HFF-Myc (cell line): ENCODE measurements at regions not wholly inside any gene's neighbourhood (a gene's known extent, or its start where the extent isn't known, plus 50 kb on each side); places are given as distances from the start of the nearest gene placed in this dataset.

Experiments
- DNase-seq: peaks from one replicate; pipeline ENCODE4 v3.0.0-alpha.2; 2011; ENCODE audit warnings: low read depth; ENCODE audit errors: extremely low read depth
- H3K4me3 ChIP-seq: replicated peaks from 2 replicates; pipeline ENCODE4 v1.5.1; 2011; ENCODE audit warnings: low read depth, mild to moderate bottlenecking, control low read depth, low read length
- CTCF ChIP-seq: IDR thresholded peaks from 2 replicates; pipeline ENCODE4 v1.5.1; 2012; ENCODE audit warnings: mild to moderate bottlenecking, low read depth, low read length, control low read depth; ENCODE audit errors: missing control alignments

- no peak for DNase-seq
- no peak overlapping the region for H3K4me3 ChIP-seq
- TF ChIP-seq CTCF, result no peak
These were observed 58.2 kb upstream of the BET1 start for GRCh38 chr7:94062372-94062771.

- no peak overlapping the region for H3K4me3 ChIP-seq
- DNase-seq, result no peak
- TF ChIP-seq CTCF, result no peak
These were observed 60.5 kb upstream of the BET1 start for GRCh38 chr7:94064541-94065191.

- no peak for DNase-seq
- no peak overlapping the region for H3K4me3 ChIP-seq
- TF ChIP-seq CTCF, result no peak
These were observed 62.9 kb upstream of the BET1 start for GRCh38 chr7:94067047-94067446.

- TF ChIP-seq CTCF, result no peak
- DNase-seq, result no peak
- no peak overlapping the region for H3K4me3 ChIP-seq
These were observed 63.4 kb upstream of the BET1 start for GRCh38 chr7:94067506-94067905.

- no peak overlapping the region for H3K4me3 ChIP-seq
- DNase-seq, result no peak
- no peak for TF ChIP-seq CTCF
These were observed 65.1 kb upstream of the BET1 start for GRCh38 chr7:94069162-94069739.

GRCh38 chr7:94080551-94080950 lies 76.4 kb upstream of the BET1 start:
- no peak for DNase-seq
- no peak for TF ChIP-seq CTCF
- H3K4me3 ChIP-seq, result no peak overlapping the region

GRCh38 chr7:94082126-94082525 lies 78.0 kb upstream of the BET1 start:
- H3K4me3 ChIP-seq, result no peak overlapping the region
- TF ChIP-seq CTCF, result no peak
- DNase-seq, result no peak
